HG02798 (cell line): ENCODE measurements at regions not wholly inside any gene's neighbourhood (a gene's known extent, or its start where the extent isn't known, plus 50 kb on each side); places are given as distances from the start of the nearest gene placed in this dataset.

Source experiments
- ATAC-seq: cut with Tn5 transposase; IDR thresholded peaks from one replicate; pipeline ENCODE4 v1.9.1; 2021; ENCODE audit warnings: mild to moderate bottlenecking; ENCODE audit not compliant: unreplicated experiment, poor library complexity

DNA sequence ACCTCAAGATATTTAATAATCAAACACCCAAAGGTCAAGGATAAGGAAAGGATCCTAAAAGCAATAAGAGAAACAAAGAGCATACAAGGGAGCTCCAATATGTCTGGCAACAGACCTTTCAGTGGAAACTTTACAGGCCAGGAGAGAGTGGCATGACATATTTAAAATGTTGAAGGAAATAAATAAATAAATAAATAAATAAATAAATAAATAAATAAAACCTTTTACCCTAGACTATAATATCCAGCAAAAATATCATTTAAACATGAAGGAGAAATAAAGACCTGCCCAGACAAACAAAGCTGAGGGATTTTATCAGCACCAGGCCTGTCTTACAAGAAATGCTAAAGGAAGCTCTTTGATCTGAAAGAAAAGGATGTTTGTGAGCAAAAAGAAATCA lies 367.8 kb upstream of the PBX1 start:
- no peak for ATAC-seq

DNA sequence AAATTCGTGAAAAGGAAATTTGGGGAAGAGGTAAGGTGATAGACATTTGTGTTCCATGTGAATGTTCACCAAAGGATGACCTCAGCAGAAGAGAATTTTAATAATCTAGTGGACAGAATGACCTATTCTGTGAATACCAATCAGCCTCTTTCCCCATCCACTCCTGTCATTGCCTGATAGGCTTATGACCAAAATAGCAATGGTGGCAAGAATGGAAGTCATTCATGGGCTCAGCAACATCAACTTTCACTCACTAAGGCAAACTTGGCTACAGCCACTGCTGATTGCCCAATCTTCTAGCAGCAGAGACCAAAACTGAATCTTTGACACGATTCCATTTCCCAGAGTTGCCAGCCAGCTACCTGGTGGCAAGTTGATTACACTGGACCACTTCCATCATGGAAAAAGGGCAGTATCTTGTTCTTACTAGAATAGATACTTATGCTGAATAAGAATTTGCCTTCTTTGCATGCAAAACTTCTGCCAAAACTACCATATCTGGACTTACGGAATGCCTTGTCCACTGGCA lies 348.7 kb upstream of the PBX1 start:
- no peak for ATAC-seq

DNA sequence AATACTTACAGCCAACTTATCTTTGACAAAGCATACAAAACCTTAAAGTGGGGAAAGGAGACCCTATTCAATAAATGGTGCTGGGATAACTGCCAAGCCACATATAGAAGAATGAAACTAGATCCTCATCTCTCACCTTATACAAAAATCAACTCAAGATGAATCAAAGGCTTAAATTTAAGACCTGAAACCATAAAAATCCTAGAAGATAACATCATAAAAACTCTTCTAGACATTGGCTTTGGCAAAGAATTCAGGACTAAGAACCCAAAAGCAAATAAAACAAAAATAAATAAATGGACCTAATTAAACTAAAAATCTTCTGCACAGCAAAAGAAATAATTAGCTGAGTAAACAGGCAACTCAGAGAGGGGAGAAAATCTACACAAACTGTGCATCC lies 335.6 kb upstream of the PBX1 start:
- ATAC-seq, result no peak

DNA sequence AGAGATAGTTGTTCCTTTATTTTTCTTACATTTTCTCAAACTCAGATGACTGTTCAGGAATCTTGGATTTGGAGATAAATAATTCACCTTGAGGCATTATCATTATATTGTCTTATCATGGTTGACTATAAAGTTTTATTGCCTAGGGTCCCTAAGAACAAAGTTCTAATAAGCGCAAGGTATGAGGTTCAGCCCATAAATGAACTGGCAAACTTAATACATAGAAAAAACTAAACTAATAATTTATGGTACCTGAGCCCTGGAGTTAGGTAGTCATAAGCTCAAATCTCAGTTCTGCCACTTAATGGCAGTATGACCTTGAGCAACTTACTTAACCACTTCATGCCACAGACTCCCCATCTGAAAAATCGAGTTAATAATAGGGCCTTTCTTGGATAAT lies 334.0 kb upstream of the PBX1 start:
- no peak for ATAC-seq

DNA sequence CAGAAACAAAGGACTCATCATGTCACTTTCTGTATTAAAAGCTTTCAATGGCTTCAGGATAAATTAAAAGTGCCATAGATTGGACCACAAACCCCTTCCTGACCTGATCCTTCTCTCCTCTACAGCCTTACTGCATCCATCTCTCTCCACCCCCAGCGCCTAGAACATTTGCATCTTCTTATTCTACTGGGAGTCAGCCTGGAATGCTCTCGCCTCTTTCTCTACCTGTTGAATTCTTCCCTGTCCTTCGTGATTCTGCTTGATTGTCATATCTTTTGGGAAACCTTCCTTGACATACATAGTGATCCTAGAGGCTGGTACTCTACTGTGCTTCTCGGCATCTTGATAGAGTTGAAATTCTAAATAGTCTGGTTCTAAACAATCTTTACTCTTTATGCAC lies 332.0 kb upstream of the PBX1 start:
- ATAC-seq, result no peak

DNA sequence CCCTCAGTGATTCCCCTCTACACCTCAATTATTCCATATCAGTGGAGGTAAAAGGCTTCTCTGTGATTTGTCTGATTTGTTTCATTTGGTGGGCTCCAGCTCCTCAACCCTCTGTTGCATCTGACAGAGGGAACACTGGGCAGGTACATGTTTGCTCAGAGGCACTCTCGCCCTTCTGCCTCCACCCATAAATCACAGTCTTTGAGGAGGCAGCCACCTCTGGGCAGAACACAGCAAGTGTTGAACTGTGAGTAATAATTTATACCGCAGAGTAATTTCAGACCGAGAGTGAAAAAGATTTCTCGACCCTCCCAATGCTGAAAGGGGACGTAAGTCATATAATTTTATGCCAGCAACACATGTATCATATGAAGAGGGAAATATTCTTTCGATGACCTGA lies 330.1 kb upstream of the PBX1 start:
- ATAC-seq, result no peak

DNA sequence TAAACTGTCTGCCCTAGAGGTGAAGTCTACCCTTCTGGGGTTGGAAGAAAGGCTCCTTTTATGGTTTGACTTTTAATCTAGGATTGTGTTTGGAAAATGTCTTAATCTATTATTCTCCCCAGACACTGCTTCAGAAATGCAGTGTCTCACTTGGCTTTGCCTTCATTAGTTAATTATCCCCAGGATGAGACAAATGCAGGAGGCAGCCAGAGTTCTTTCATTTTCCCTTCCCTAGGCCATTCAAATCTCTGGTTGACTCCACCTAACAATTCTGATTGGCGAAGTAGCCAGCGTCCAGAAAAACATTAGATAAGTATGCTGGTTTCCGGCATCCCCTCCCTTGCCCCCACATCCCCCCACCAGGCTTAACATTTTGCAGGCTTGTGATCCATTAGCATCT lies 325.8 kb upstream of the PBX1 start:
- no peak for ATAC-seq

DNA sequence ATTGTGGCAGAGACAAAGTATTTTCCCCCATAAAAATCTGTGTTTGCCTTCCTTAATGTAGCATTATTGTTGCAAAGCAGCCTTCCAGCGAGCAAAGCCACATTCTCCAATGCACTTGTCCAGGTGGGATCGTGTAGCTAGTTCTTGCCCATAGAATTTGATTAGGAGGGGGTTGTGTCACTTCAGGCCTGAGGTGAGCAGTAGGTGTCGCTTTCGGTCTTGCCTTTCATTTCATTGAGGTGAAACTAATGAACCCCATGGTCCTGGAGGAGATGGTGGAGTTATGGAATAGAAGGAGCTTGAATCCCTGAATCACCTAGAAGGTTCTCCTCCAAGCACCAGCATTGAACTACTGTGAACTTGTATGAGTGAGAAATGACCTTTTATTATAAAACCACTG lies 318.9 kb upstream of the PBX1 start:
- no peak for ATAC-seq

DNA sequence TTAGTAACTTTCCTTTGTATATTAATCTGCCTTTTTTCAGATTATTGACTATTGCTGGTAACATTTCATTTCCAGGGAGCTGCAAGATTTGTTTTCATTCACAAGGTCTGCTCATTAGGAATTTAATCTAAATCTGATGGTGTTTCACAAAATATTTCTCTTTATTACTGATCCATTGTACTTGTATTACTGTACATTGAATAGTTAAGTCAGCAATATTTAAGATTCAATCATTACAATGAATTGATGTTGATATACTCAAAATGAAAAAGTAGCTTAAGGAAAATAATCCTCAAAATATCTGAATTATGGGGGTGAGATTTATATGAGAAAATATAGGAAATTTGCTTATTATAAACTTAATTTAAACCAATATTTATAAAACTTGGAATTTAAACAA lies 308.6 kb upstream of the PBX1 start:
- no peak for ATAC-seq

DNA sequence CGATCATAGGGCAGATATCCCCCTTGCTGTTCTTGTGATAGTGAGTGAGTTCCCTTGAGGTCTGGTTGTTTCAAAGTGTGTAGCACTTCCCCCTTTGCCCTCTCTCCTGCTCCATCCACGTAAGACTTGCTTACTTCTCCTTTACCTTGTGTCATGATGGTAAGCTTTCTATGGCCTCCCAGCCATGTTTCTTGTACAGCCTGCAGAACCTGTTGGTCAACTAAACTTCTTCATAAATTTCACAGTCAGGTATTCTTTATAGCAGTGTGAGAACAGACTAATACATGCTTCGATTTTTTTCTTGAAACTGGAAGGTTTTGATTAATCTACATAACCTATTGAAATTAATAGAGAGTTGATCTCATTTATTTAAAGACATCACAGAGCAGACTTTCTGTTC lies 302.5 kb upstream of the PBX1 start:
- ATAC-seq, result no peak

DNA sequence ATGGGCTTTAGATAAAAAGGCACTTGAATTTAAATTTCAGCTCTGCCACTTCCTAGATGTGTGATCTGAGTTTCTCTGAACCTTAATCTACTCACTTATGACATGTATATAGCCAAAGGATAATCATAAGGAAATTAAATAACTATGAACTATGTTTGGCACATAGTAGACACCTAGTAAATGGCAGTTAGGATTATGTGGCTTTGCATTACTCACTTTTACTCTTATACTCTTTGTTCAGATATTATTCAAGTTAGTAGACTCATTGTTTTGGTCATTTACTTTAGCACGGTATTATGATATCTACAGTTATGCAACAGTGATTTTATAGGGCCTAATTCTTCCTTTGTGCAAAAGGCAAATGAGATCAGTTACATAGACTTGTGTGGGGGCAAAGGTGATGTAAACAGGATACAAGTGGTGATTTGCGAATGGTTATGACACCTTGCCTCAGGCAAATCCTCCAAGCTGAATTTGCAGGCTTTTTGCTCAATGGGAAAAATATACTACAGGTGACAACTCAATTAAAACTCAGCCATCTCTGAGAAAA lies 297.2 kb upstream of the PBX1 start:
- no peak for ATAC-seq

DNA sequence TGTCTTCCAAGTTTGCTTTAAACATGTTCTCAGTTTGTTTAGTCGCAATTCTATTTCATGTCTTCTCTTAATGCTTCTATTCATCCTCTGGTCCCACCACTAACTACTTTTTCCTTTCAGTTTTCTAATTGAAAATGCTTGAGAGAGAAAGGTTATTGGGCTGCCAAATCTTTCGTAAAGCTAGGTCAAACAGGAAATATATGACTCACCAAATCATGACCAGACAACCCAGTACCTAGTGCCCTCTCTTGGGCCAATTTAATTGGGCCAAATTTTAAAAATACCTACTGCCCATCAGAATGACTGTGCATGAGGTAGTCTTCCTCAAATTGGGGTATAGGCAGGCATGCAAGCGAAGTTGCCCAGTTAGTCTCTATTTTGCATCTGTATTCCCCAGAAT lies 295.4 kb upstream of the PBX1 start:
- no peak for ATAC-seq

DNA sequence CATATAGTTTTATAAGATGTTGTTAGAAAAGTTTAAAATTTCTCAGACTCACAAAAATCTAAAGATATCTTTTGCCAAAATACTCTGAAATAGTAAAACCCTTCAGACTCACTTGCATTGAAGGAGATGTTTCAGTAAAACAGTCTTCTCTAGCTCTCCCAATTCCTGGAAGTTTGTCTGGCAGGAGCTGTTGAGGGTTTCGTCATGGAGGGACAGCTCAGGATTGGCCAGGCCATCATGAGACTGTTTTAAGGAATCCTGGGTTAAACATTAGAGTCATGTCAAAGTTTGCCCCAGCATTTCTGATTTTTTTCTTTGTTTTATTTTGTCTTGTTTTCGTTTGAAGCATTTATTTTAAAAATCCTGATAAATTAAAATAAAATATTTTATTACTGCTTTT lies 293.8 kb upstream of the PBX1 start:
- no peak for ATAC-seq

DNA sequence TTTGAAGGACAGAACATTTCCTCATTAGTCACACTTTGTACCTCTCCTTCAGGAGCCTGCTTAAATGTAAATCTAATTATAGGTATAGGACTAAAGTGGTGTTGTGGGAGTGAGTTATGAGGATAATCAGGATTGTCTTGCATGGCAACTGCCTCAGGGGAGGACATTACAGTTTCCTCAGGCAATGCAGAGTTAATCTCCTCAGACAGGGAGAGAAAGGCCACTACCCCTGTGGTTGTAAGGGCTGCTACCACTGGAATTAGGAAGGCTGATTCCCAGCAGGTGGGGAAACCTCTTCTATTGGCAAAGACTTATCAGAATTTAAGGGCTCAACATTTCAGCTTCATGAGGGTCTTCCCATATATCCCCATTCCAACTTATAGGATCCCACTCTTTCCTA lies 286.8 kb upstream of the PBX1 start:
- no peak for ATAC-seq

DNA sequence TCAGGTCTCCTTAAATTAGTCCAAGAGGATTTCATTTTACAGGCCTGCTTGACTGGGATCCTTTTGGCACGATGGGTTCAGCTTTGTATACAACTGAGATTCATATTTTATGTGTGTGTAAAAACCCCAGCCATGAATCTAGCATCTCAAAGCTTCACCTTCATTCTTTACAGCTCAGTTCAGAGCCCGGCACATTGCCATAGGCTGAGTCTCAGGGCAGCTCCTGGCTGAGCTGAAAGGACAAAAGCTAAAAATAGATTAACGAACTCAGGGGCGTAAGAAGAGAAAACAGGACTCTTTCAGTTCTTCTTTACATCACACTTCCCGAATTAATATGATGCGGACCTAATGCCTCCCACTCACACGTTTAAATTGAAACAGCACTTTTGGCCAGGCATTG lies 262.8 kb upstream of the PBX1 start:
- no peak for ATAC-seq

DNA sequence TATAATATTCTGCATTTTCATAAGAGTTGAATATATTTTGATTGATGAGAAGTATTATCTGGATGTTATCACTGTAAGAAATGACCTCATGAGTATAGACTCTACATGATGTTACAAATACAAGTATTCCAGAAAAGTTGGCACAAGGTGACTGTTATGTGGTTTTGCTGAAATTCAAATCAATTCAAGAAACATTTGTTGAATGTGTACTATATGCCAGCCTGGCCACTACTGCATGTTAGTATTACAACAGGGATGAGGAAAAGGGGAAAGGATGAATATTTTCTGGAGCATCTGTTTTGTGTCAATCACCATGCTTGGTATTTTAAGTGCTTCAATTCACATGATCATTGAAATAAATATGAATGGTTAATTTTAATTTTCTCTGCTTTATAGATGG lies 250.9 kb upstream of the PBX1 start:
- no peak for ATAC-seq

DNA sequence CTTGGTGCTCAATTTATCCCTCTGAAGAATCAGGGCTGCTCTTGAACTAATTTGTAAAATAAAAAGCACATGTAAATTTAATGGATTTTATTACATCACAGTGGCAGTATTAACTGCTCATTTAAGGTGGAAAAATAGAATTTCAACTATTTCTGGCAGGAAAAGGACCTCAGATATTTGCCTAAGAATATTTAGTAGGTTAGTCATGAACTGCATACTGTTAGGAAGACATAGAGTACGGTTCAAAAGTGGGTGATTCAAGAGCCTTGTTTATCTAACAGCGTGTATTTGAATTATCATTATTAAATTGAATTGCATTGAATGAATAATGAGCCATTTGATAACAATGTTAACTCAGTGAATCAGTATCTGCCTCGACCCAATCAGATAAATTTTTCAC lies 248.8 kb upstream of the PBX1 start:
- ATAC-seq, result no peak

DNA sequence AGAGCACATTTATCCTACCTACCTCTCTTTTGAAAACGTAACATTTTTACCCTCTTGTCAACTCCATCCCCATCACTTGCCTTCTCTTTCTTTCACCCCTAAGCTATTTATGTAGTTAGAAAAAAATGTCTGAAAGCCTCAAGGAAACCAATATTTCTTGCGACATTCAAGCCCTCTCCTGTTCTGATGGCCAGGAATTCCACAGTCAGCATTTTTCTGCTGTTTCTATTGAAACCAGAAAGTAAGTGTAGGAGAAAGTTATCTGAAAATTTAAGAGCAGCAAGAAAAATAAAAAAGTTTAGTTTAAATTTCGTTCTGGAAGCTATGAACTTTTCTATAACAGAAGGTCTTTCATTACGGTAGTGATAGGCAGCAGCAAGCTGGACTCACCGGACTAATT lies 247.6 kb upstream of the PBX1 start:
- no peak for ATAC-seq

DNA sequence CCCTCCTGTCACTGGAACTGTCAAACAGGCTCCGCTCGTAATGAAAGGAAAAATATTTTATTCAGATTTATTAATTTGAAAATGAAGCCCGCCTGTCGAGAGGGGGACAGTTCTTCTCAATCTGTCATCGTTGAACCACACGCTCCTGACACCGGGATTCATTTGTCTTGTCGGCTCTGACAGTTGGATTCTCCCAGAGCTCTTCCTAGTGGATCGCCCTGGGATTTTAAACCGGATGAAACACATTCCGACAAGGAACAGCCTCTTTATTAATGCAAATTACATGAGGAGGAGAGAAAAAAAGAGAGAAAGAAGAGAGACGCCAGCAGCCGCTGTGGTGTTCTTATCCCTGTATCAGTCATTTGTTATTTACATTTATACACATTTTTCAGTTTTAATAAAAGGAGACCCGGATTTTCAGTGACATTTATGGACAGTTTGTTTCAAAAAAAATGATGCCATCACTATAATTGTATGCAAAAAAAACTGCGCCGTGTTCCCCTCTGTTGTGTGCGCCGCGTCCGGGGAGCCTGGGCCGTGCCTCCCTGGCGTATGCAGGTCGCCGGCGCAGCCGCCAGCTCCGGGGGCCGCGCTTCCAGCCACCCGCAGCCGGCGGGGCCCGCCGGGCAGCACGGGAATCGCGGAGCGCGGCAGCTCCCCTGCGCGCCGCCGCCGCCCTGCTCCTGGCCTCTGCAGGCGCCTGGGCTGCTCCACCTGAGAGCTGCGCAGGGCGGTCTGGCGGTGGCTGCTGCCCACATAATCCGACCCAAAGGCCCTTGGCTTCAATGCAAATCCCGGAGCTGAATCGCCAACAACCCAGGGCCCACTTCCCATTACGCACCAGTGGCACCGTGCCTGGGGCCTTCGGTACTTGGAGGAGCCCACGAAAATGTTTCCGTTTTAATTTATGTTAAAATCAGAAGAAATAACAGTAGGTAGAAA lies 237.9 kb upstream of the PBX1 start:
- ATAC-seq, result no peak

DNA sequence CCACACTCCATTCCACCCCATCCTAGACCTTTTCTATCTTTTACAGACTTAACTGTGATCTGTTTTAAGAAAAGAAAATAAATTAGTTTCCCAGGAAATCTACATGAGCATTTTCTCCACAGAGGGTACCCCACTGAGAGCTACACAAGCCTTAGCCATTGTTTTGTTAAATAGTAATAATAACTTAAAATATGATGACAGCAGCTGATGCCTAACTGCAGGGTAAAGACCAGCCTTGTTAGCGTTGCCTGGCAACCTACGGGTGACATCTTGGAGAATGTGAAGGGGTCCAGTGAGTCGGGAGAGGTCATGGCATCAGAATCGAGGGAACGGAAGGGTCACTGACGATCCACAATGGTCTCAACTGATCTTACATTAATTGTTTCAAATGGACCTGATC lies 233.2 kb upstream of the PBX1 start:
- no peak for ATAC-seq

DNA sequence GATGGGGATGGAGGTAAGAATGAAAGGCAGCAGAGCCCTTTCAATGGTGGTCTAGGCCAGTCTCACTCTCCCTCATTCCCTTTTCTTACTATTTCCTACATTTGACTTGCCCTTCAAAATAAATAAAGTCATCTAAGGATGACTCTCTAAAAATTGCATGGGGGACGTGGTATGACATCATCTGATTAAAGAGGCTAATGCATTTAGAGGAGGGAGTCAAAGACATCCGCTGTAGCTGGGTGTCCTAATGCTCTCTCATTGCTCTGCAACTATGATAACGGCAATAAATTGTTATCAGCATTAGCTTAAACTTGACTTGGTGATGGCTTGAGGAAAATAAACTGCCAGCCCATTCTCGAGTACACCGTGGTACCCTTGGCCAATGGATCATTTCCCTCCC lies 225.6 kb upstream of the PBX1 start:
- ATAC-seq, result no peak

DNA sequence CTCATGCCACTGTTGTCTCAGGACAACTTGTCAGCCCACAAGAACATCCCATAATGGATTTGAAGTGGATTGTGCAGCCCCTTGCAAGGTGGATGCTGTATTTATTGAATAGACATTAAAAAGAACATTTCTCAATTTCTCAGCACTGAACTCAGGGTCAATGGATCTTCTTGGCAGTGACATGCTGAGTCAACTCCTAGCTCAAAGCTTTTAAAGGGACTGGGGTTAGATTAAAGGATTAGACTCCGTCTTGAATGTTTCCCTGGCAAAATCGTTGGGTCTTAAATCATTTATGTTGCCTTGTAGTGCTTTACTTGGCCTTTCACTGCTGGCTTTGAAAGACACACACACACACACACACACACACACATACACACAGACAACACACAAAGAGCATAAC lies 221.6 kb upstream of the PBX1 start:
- ATAC-seq, result no peak
